ENCODE measurements at regions not wholly inside any gene's neighbourhood (a gene's known extent, or its start where the extent isn't known, plus 50 kb on each side); places are given as distances from the start of the nearest gene placed in this dataset.

DNA sequence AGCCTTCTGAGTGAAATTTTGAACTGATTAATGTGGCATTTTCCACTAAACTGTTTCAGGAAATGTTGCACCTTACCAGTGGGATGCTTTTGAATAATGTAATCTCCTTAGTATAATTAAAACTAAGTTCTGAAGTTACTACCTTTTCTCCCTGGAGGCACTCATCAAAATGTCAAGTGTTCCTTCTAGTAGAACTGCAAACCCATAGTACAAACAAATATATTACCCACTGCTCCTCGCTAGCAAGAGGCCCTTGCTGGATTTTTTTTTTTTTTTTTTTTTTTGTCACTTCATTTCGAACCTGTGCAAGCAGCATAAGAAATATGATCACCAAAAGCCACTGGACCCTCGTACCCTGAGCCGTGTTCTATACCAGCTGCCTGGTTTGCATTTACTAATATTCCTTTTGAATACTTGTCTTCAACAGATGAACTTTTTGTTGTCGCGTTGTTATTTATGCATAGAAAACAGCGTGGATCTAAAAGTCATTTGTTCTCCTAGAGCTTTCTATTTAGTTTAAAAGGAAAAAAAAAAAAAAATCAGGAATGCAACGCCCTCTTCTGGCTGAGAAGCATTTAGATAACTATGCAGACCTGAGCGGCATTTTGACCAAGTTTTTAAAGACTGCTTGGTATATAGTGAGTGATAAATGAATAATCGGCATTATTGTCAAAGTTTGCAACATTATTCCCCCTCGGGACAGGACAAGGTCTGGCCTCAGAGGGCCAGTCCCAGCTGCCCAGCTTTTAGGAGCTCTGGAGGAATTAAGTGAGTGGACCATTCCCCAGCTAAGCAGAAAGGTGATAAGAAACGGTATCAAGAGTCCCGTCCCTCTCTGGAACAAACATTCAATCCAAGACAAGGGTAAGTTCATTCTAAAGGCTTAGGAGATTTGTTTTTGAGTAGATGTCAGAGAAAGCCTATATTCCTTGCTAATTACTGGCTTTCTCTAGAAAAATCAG, 162.5 kb upstream of the KIF2A start:
- TF ChIP-seq, protein P1, sequence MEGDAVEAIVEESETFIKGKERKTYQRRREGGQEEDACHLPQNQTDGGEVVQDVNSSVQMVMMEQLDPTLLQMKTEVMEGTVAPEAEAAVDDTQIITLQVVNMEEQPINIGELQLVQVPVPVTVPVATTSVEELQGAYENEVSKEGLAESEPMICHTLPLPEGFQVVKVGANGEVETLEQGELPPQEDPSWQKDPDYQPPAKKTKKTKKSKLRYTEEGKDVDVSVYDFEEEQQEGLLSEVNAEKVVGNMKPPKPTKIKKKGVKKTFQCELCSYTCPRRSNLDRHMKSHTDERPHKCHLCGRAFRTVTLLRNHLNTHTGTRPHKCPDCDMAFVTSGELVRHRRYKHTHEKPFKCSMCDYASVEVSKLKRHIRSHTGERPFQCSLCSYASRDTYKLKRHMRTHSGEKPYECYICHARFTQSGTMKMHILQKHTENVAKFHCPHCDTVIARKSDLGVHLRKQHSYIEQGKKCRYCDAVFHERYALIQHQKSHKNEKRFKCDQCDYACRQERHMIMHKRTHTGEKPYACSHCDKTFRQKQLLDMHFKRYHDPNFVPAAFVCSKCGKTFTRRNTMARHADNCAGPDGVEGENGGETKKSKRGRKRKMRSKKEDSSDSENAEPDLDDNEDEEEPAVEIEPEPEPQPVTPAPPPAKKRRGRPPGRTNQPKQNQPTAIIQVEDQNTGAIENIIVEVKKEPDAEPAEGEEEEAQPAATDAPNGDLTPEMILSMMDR (IDR thresholded peaks at IDR 0.05; ENCODE audit: insufficient read depth, low read length), result peak; percentile 52
- DNase-seq (ENCODE audit: low read depth), result peak; percentile 57
- peak overlapping the region; percentile 7 for H3K4me3 ChIP-seq (ENCODE audit: low read depth, low read length)

DNA sequence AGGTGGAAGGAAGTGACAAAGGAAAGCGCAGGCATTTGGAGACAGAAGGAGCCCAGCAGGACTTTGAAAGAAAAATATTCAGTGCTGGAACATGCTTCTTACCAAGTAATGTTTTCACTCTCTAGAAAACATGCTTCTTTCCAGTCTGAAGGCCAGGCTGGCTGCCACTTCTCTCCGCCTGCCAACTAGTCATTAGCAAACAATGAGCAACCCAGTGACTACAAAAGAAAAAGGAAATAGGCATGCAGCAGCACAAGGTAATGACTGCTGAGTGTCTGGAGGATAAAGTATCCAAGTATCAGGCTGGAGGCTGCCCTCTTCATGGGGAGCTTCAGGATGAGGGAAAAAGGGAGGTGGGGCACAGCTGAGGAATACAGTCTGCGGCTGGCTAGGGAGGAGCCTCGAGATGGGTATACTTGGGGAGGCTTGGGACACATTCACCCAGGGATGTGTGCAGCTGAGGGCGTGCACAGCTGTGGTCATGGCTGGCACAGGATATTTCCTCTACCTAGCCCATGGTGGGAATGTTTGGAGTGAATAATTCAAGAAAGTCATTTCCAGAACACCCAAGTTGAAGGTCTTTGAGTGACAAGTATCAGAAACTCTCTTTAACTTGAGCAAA, 161.5 kb upstream of the KIF2A start:
- DNase-seq (ENCODE audit: low read depth), result peak; percentile 52
- TF ChIP-seq, protein P1 (IDR thresholded peaks at IDR 0.05; ENCODE audit: insufficient read depth, low read length), result no peak
- H3K4me3 ChIP-seq (ENCODE audit: low read depth, low read length), result no peak overlapping the region

DNA sequence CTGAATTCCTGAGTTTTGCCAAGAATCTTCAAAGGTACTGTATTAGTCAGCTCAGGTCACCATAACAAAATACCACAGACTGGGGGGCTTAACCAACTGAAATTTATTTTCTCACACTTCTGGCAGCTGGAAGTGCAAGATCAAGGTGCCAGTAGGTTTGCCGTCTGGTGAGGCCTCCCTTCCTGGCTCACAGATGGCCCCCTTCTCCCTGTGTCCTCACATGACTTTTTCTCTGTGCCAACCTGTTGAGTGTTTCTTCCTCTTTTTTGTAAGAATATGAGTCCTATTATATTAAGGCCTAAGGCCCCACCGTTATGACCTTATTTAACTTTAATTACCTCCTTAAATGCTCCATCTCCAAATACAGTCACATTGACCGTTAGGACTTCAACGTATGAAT, 156.1 kb upstream of the KIF2A start:
- H3K4me3 ChIP-seq (ENCODE audit: low read depth, low read length), result no peak overlapping the region
- no peak for DNase-seq (ENCODE audit: low read depth)
- TF ChIP-seq, protein P1 (IDR thresholded peaks at IDR 0.05; ENCODE audit: insufficient read depth, low read length), result no peak

DNA sequence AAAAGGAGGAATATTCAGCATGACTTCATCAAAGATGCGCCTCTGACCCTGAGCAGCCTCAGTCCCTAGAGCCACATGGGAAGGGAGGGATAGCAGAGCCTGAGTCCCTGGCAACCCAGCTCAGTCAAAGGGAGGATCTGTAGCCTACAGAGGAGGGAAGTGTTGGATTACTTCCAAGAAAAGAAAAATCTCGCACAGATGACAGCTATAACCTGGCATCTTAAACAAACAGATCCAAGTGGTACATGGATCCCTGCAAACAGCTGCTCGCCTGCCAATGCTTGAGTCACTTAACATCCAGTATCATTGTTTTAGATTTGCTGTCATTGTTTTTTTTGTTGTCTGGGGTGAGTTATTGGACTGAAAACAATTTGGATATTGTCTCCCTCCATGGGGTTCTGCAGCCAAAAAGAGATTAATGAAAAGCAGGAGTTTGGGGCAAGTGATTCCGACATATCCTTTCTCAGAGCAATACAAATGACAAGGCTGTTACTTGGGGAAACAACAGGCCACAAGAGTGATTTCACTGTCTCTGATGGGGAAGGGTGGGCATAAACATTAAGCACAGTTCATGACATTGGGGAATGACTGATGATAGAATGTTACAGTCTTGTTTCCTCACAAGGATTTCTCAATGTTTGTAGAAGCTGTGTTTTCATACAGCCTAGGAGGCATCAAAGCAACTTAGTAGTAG, 153.5 kb upstream of the KIF2A start:
- no peak overlapping the region for H3K4me3 ChIP-seq (ENCODE audit: low read depth, low read length)
- TF ChIP-seq, protein P1 (IDR thresholded peaks at IDR 0.05; ENCODE audit: insufficient read depth, low read length), result no peak
- DNase-seq (ENCODE audit: low read depth), result peak; percentile 8

DNA sequence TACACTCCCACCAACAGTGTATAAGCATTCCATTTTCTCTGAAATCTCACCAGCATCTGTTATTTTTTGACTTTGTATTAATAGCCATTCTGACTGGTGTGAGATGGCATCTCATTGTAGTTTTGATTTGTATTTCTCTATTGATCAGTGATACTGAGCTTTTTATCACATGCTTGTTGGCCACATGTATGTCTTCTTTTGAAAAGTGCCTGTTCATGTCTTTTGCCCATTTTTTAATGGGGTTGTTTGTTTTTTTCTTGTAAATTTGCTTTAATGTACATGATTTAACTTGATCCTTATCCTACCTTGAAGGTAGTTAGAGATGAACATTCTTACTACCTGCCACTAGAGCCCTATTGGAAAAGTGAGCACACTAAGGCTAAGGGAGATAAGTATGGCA, 151.2 kb upstream of the KIF2A start:
- no peak for DNase-seq (ENCODE audit: low read depth)
- TF ChIP-seq, protein P1 (IDR thresholded peaks at IDR 0.05; ENCODE audit: insufficient read depth, low read length), result no peak
- H3K4me3 ChIP-seq (ENCODE audit: low read depth, low read length), result no peak overlapping the region

DNA sequence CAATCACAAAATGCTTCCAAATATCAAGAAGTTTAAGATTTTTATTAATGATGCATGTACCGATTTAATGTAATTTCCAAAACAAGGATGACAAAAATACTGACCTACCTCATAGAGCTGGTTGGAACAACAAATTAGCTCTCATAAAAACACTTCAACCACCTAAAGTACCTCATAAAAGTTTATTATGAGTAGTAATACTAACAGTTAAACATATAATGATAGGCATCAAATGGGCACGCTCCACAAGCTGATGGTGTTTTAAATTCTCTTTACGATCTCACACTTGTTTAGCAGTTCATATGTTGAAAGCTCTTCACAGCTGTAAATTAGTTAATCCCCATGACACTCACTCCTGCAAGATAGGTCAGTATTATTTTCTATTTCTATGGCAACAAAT, 150.0 kb upstream of the KIF2A start:
- TF ChIP-seq, protein P1 (IDR thresholded peaks at IDR 0.05; ENCODE audit: insufficient read depth, low read length), result no peak
- DNase-seq (ENCODE audit: low read depth), result no peak
- no peak overlapping the region for H3K4me3 ChIP-seq (ENCODE audit: low read depth, low read length)

Data from fibroblast of the aortic adventitia (primary cell).